Lower leg skin (tissue), 3 donors: ENCODE measurements at regions not wholly inside any gene's neighbourhood (a gene's known extent, or its start where the extent isn't known, plus 50 kb on each side); places are given as distances from the start of the nearest gene placed in this dataset.

ENCODE experiments used
- CTCF ChIP-seq, 3 donors: fragments of 450-650 bp; IDR thresholded peaks; one replicate each; pipeline ENCODE4 v1.5.1; 2016; ENCODE audit warnings: antibody characterized with exemption in 3 of 3, mild to moderate bottlenecking in 3 of 3, moderate library complexity in 2 of 3
- POLR2A ChIP-seq, 2 donors: fragments of 450-650 bp; IDR thresholded peaks; one replicate each; pipeline ENCODE4 v1.6.1; 2016 to 2017; ENCODE audit warnings: antibody characterized with exemption in 2 of 2, mild to moderate bottlenecking in 1 of 2, moderate library complexity in 1 of 2

GRCh38 chr21:27132266-27132665, 165.4 kb upstream of the ADAMTS5 start:
- TF ChIP-seq CTCF (IDR thresholded peaks at IDR 0.05) (no peak), POLR2A (IDR thresholded peaks at IDR 0.05) (no peak)
